ENCODE measurements at regions not wholly inside any gene's neighbourhood (a gene's known extent, or its start where the extent isn't known, plus 50 kb on each side); places are given as distances from the start of the nearest gene placed in this dataset.

GRCh38 chr10:4678023-4678950 lies 147.7 kb upstream of the AKR1E2 start:
- Histone ChIP-seq H3K4me3 (ENCODE audit: control extremely low read depth in 1 of 5, extremely low read depth in 1 of 5, insufficient read depth in 1 of 5, low read depth in 2 of 5, low read length in 4 of 5) (no peak overlapping the region), H2AFZ (ENCODE audit: insufficient read depth, low read depth, low read length, poor library complexity, severe bottlenecking) (no peak overlapping the region), H4K20me1 (ENCODE audit: control insufficient read depth, insufficient read depth, low read length, poor library complexity, severe bottlenecking) (no peaks in the 10 kb centered on the region), H3K79me2 (ENCODE audit: control insufficient read depth, insufficient read depth, low read length) (no peaks in the 10 kb centered on the region), H3K9ac (ENCODE audit: low read length) (no peak overlapping the region), H3K4me1 (ENCODE audit: control insufficient read depth in 2 of 2, insufficient read depth in 2 of 2, low read length in 2 of 2) (no peaks in the 10 kb centered on the region), H3K27me3 (replicated peaks in 1 of 4; ENCODE audit: control extremely low read depth in 1 of 4, control insufficient read depth in 3 of 4, insufficient read depth in 4 of 4, low read length in 3 of 4) (peaks cover 0 to 2% (median 0%) of the 10 kb centered on the region in 4 experiments), H3K36me3 (replicated peaks in 1 of 2; ENCODE audit: control extremely low read depth in 1 of 2, control insufficient read depth in 1 of 2, extremely low read depth in 1 of 2, insufficient read depth in 2 of 2, low read length in 1 of 2) (no peaks in the 10 kb centered on the region), H3K27ac (ENCODE audit: low read length in 2 of 2) (no peak overlapping the region), H3K9me3 (ENCODE audit: control extremely low read depth in 1 of 3, control insufficient read depth in 2 of 3, insufficient read depth in 1 of 3, low read length in 2 of 3) (no peaks in the 10 kb centered on the region), H3K4me2 (replicated peaks; ENCODE audit: low read depth, low read length, poor library complexity, severe bottlenecking) (no peak overlapping the region)
- Mint-ChIP-seq H3K27me3 (peaks cover 29% of the 10 kb centered on the region), H3K4me3 (no peak overlapping the region), H3K27ac (no peak overlapping the region), H3K4me1 (peaks cover 1% of the 10 kb centered on the region), H3K9me3 (ENCODE audit: insufficient read depth) (no peaks in the 10 kb centered on the region)
- intact Hi-C loops (cut with micrococcal nuclease): no loop called here
- TF ChIP-seq EZH2 (IDR thresholded peaks at IDR 0.05; ENCODE audit: borderline replicate concordance, insufficient read depth, low read depth, low read length, poor library complexity, severe bottlenecking) (no peak), CTCF (IDR thresholded peaks at IDR 0.05) (no peak)
- ATAC-seq (ENCODE audit: low read depth) (no peak), DNase-seq (no peak)
- 84% methylated on average over 8 of the region's 11 CpGs for WGBS (ENCODE audit: insufficient coverage)
- POLR2A ChIA-PET: no interaction called here
- CTCF ChIA-PET: interaction anchor here (1.0 kb wide), 1 partner anchor 89 kb away, joined by 3 read pairs; no protein-coding TSS in a partner anchor

- Histone ChIP-seq H3K27ac (ENCODE audit: low read length in 2 of 2) (no peak overlapping the region), H3K4me3 (ENCODE audit: control extremely low read depth in 1 of 5, extremely low read depth in 1 of 5, insufficient read depth in 1 of 5, low read depth in 2 of 5, low read length in 4 of 5) (no peak overlapping the region), H3K9me3 (ENCODE audit: control extremely low read depth in 1 of 3, control insufficient read depth in 2 of 3, insufficient read depth in 1 of 3, low read length in 2 of 3) (no peaks in the 10 kb centered on the region), H3K4me2 (replicated peaks; ENCODE audit: low read depth, low read length, poor library complexity, severe bottlenecking) (no peak overlapping the region), H3K36me3 (replicated peaks in 1 of 2; ENCODE audit: control extremely low read depth in 1 of 2, control insufficient read depth in 1 of 2, extremely low read depth in 1 of 2, insufficient read depth in 2 of 2, low read length in 1 of 2) (no peaks in the 10 kb centered on the region), H3K27me3 (replicated peaks in 1 of 4; ENCODE audit: control extremely low read depth in 1 of 4, control insufficient read depth in 3 of 4, insufficient read depth in 4 of 4, low read length in 3 of 4) (peaks cover 0 to 2% (median 0%) of the 10 kb centered on the region in 4 experiments), H4K20me1 (ENCODE audit: control insufficient read depth, insufficient read depth, low read length, poor library complexity, severe bottlenecking) (no peaks in the 10 kb centered on the region), H2AFZ (ENCODE audit: insufficient read depth, low read depth, low read length, poor library complexity, severe bottlenecking) (no peak overlapping the region), H3K4me1 (ENCODE audit: control insufficient read depth in 2 of 2, insufficient read depth in 2 of 2, low read length in 2 of 2) (no peaks in the 10 kb centered on the region), H3K9ac (ENCODE audit: low read length) (no peak overlapping the region), H3K79me2 (ENCODE audit: control insufficient read depth, insufficient read depth, low read length) (no peaks in the 10 kb centered on the region)
- H3K4me3 Mint-ChIP-seq: no peak overlapping the region
- intact Hi-C loops (cut with micrococcal nuclease): no loop called here
- H3K4me1 Mint-ChIP-seq: no peaks in the 10 kb centered on the region
- no peak overlapping the region for H3K27ac Mint-ChIP-seq
- peaks cover 28% of the 10 kb centered on the region for H3K27me3 Mint-ChIP-seq
- DNase-seq (no peak), ATAC-seq (ENCODE audit: low read depth) (no peak)
- WGBS (ENCODE audit: insufficient coverage): 71% methylated on average over 1 of the region's 5 CpGs
- H3K9me3 Mint-ChIP-seq (ENCODE audit: insufficient read depth): no peaks in the 10 kb centered on the region
- ChIA-PET POLR2A (no interaction called here), CTCF (no interaction called here)
- TF ChIP-seq EZH2 (IDR thresholded peaks at IDR 0.05; ENCODE audit: borderline replicate concordance, insufficient read depth, low read depth, low read length, poor library complexity, severe bottlenecking) (no peak), CTCF (IDR thresholded peaks at IDR 0.05) (no peak)
These were observed 148.5 kb upstream of the AKR1E2 start for GRCh38 chr10:4677296-4678021.

Measured in B cell (primary cell).